DMS53 treated with DMSO at 0.1 percent for 48 hours (cell line): ENCODE measurements at regions not wholly inside any gene's neighbourhood (a gene's known extent, or its start where the extent isn't known, plus 50 kb on each side); places are given as distances from the start of the nearest gene placed in this dataset.
A peak's percentile ranks its signal among the peaks of the same experiment; 100 is the strongest.

Experiments
- DNase-seq: peaks from one replicate; lab custom pipeline; 2025; ENCODE audit not compliant: unreplicated experiment; lab: John Stamatoyannopoulos, UW

DNA sequence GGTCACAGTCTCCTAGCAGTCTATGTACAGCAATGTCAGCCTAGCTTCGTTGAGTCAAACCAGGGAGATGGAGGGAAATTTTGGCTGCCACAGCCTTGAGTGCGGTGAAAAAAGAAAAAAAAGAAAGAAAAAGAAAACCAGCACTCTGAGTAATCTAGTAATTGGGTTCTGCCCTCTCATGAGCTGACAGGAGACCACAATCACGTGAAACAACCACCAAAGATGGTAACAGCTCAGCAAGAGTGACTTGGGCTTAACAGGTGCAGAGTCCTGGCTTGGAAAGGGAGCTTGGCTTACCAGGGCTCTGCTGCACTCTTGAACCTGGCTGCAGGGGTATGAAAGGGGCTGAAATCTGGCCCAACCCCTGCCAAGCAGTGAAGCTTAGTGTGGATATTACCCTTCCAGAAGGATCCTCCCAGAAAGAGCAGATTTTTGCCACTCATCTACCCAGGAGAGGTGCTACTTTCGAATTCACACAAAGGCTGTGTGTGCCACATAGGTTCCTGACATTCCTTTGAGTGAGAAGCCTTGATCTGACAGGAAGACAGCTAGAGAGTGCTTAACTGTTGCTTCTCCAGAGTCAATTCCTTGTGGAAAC lies 350.3 kb downstream of the PTTG2 start:
- DNase-seq, result no peak

GRCh38 chr4:38311495-38312126 lies 351.4 kb downstream of the PTTG2 start:
- no peak for DNase-seq

- DNase-seq, result peak; percentile 99
Measured at GRCh38 chr4:38313175-38313574, 350.8 kb upstream of the KLF3 start.

GRCh38 chr4:38313999-38314561 lies 349.9 kb upstream of the KLF3 start:
- no peak for DNase-seq

DNA sequence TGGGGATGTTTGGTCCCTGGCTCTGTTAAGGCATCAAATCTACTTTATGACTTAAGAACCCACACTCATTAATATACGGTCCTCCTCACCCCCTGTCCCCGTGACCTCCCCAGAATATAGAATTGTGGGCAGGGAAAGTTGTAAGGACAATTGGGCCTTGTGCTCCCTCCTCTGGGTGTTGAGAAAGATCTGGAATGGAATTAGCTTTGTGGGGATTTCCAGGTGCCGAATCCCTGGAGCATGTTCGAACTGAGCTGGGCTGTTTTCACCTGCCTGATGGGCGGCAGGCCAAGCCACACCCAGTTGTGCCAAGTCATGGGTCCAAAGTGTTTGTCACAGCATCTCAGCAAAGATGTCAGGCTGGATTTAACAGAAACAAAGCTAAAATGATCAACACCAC lies 349.3 kb upstream of the KLF3 start:
- peak; percentile 25 for DNase-seq

- no peak for DNase-seq
Measured at GRCh38 chr4:38315286-38315685, 348.7 kb upstream of the KLF3 start.

DNA sequence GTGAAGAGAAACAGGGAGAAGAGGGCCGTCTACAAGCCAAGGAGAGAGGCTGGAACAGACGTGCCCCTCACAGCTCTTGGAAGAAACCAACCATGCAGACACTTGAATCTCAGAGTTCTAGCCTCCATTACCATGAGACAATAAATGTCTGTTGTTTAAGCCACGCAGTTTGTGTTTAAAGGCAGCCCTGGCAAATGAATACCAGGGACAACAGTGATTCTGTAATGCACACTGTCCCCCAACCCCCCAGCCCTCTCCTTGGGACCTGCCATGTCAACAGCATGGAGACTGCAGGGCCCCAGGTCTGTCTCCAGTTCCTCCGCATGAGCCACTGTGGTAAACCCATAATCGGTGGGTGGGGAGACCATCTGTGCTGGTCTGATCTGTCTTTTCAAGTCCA lies 348.0 kb upstream of the KLF3 start:
- no peak for DNase-seq

DNA sequence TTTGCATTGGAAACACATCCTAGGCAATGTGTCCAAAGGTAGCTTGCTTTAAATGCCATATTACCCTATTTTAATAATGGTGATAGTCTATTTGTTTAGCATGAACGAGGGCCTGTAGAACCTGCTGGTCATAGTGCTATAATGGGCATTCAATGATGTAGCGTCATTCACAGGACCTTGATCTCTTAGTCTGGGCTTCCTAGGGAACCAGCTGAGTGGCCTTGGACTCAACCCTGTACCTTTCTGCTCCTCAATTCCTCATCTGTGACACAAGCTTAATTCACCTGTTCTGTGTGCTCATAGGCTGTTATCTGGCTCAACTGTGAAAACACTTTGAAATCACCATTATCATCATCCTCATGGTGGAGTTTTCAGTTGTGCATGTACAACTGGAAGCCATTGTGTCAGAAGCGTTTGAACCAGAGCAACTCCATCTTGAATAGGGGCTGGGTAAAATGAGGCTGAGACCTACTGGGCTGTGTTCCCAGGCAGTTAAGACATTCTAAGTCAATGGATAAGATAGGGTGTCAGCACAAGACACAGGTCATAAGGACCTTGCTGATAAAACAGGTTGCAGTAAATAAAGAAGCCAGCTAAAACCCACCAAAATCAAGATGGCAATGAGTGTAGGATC lies 346.8 kb upstream of the KLF3 start:
- DNase-seq, result no peak

- peak; percentile 92 for DNase-seq
Measured at GRCh38 chr4:38318737-38319455, 345.1 kb upstream of the KLF3 start.

DNA sequence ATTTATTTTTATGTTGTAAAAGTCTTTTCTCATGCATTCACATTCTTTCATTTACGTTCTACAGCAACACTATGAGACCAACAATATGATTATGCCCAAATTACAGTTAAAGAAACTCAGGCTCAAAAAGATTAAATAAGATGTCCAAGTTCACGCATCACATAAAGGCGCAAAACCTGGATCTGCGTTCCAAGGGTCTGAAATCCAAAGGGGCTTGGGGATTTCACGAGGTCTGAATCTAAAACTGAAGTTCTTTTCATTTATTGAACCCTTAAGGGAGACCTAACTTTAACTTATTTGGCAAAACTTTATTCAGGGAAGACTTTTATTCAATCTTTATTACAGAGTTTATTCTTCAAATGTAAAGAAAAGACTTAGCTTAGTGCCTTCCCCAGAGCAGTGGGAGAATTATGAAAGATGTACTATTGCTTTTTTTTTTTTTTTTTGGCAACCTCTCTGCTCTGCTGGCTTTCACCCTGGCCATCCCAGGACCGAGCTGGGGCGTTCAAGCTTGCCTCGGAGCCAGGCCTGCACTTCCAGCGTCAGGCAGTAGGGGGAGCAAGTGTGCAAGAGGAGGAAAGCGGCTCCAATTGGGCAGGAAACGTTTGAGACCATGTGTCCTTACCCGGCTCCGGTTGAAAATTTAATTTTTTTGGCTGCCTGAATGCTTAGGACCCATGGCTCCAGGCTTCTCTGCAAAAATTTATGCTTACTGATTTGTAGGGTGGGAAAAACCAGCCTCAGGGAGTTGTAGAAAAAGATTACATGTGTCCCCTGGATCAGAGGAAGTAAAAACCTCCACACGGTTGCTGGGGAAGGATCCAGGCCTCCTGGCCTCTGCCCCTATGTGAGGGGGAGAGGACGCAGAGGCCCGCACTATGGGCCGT lies 344.3 kb upstream of the KLF3 start:
- DNase-seq, result peak; percentile 87

GRCh38 chr4:38320343-38320695 lies 343.7 kb upstream of the KLF3 start:
- DNase-seq, result no peak

- DNase-seq, result no peak
Measured at GRCh38 chr4:38320833-38321232, 343.2 kb upstream of the KLF3 start.

GRCh38 chr4:38322714-38323113 lies 341.3 kb upstream of the KLF3 start:
- DNase-seq, result no peak

DNA sequence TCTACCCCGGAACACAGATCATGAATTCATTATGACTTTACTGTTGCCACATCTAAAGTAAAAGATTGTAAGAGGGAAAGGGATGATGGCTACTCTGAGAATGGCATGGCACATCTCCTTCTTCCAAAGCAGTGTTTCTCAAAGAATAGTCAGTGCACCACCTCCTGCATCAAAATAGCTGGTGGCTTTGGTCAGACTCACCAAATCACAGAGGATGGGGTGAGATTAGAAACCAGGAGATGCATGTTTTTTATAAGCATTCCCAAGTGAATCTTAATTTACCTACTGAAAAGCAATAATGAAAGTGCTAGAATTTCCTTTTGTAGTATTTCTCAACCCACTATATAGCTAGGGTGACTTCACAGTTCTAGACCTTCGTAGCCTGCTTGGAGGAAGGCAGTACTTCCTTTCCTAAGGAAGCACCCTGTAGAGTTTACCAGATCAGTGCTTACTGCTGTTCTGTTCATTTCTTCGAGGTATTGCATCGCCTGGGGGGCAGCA lies 340.8 kb upstream of the KLF3 start:
- DNase-seq, result no peak

GRCh38 chr4:38324861-38325628 lies 339.0 kb upstream of the KLF3 start:
- DNase-seq, result no peak

GRCh38 chr4:38325629-38325913 lies 338.4 kb upstream of the KLF3 start:
- no peak for DNase-seq

GRCh38 chr4:38326499-38326898 lies 337.5 kb upstream of the KLF3 start:
- no peak for DNase-seq

DNA sequence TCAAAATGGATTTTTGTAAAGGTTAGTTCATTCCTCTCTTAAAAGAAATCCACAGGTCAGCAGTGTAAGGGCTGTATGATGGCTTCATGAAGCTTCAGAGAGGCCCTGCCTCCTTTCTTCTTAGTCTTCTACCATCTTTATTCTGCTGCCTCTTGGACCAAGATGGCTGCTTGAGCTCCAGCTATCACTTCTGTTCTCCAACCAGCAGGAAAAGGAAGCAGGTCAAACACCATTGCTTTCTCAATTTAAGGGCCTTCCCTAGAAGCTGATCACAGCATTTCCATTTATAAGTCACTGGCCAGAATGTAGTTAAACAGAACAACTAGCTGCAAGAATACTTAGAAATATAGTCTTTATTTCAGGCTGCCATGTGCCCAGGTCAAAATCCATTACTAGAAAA lies 336.8 kb upstream of the KLF3 start:
- DNase-seq, result no peak

- DNase-seq, result no peak
Measured at GRCh38 chr4:38328989-38329729, 334.8 kb upstream of the KLF3 start.
